ENCODE measurements at regions not wholly inside any gene's neighbourhood (a gene's known extent, or its start where the extent isn't known, plus 50 kb on each side); places are given as distances from the start of the nearest gene placed in this dataset.

- Histone ChIP-seq H3K36me3 (no peaks in the 10 kb centered on the region), H3K4me3 (no peak overlapping the region), H3K27me3 (no peaks in the 10 kb centered on the region), H3K27ac (no peak overlapping the region), H3K9me3 (no peaks in the 10 kb centered on the region), H3K4me1 (peaks cover 5% of the 10 kb centered on the region)
- intact Hi-C loops (cut with DNase I) = no loop called here
- TF ChIP-seq POLR2A (IDR thresholded peaks at IDR 0.05) = no peak
- TF ChIP-seq POLR2AphosphoS5 (IDR thresholded peaks at IDR 0.05; ENCODE audit: insufficient read depth in 1 of 2, low read depth in 1 of 2) = no peak
- TF ChIP-seq, protein P1, sequence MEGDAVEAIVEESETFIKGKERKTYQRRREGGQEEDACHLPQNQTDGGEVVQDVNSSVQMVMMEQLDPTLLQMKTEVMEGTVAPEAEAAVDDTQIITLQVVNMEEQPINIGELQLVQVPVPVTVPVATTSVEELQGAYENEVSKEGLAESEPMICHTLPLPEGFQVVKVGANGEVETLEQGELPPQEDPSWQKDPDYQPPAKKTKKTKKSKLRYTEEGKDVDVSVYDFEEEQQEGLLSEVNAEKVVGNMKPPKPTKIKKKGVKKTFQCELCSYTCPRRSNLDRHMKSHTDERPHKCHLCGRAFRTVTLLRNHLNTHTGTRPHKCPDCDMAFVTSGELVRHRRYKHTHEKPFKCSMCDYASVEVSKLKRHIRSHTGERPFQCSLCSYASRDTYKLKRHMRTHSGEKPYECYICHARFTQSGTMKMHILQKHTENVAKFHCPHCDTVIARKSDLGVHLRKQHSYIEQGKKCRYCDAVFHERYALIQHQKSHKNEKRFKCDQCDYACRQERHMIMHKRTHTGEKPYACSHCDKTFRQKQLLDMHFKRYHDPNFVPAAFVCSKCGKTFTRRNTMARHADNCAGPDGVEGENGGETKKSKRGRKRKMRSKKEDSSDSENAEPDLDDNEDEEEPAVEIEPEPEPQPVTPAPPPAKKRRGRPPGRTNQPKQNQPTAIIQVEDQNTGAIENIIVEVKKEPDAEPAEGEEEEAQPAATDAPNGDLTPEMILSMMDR (IDR thresholded peaks at IDR 0.05) = no peak
- DNase-seq (ENCODE audit: extremely low spot score in 2 of 2) = no peak
Measured at GRCh38 chr15:39100106-39100660, 480.7 kb upstream of the THBS1 start.

- Histone ChIP-seq H3K4me1 (no peaks in the 10 kb centered on the region), H3K4me3 (no peak overlapping the region), H3K27me3 (no peaks in the 10 kb centered on the region), H3K36me3 (no peaks in the 10 kb centered on the region), H3K27ac (no peak overlapping the region), H3K9me3 (no peaks in the 10 kb centered on the region)
- intact Hi-C loops (cut with DNase I) = no loop called here
- TF ChIP-seq, protein P1 (IDR thresholded peaks at IDR 0.05) = no peak
- TF ChIP-seq POLR2A (IDR thresholded peaks at IDR 0.05) = no peak
- no peak for TF ChIP-seq POLR2AphosphoS5 (IDR thresholded peaks at IDR 0.05; ENCODE audit: insufficient read depth in 1 of 2, low read depth in 1 of 2)
- no peak for DNase-seq (ENCODE audit: extremely low spot score in 2 of 2)
Measured at GRCh38 chr15:39102431-39102830, 478.4 kb upstream of the THBS1 start.

GRCh38 chr15:39106950-39107349, 473.9 kb upstream of the THBS1 start:
- no peaks in the 10 kb centered on the region for H3K9me3 ChIP-seq
- no peaks in the 10 kb centered on the region for H3K27me3 ChIP-seq
- TF ChIP-seq POLR2A (IDR thresholded peaks at IDR 0.05) (no peak), POLR2AphosphoS5 (IDR thresholded peaks at IDR 0.05; ENCODE audit: insufficient read depth in 1 of 2, low read depth in 1 of 2) (no peak)
- TF ChIP-seq, protein P1 (IDR thresholded peaks at IDR 0.05) = no peak
- H3K27ac ChIP-seq = no peak overlapping the region
- H3K36me3 ChIP-seq = no peaks in the 10 kb centered on the region
- intact Hi-C loops (cut with DNase I) = no loop called here
- H3K4me1 ChIP-seq = no peaks in the 10 kb centered on the region
- no peak for DNase-seq (ENCODE audit: extremely low spot score in 2 of 2)
- no peak overlapping the region for H3K4me3 ChIP-seq

DNA sequence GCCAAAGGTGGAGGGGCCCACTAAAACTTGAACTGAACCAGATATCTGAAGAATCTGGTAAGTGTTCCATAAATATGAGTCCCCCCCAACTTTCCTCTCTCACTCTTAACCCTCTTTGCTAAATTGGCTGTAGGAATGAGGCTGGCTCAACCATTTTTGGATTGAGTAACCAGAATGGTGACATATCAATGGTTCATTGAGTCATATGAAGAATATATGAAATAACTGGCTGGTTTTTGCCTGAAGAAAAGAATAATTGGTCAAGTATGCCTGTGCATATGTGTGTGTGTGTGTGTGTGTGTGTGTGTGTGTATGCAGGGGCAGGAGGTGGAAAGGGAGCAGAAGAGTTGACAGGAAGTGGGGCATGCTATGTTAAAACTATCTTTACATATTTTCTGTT, 472.9 kb upstream of the THBS1 start:
- no peaks in the 10 kb centered on the region for H3K4me1 ChIP-seq
- intact Hi-C loops (cut with DNase I) = no loop called here
- no peak overlapping the region for H3K27ac ChIP-seq
- no peak for TF ChIP-seq POLR2AphosphoS5 (IDR thresholded peaks at IDR 0.05; ENCODE audit: insufficient read depth in 1 of 2, low read depth in 1 of 2)
- TF ChIP-seq POLR2A (IDR thresholded peaks at IDR 0.05) = no peak
- TF ChIP-seq, protein P1 (IDR thresholded peaks at IDR 0.05) = no peak
- no peaks in the 10 kb centered on the region for H3K36me3 ChIP-seq
- no peaks in the 10 kb centered on the region for H3K9me3 ChIP-seq
- no peak overlapping the region for H3K4me3 ChIP-seq
- no peak for DNase-seq (ENCODE audit: extremely low spot score in 2 of 2)
- H3K27me3 ChIP-seq = no peaks in the 10 kb centered on the region

GRCh38 chr15:39110336-39110735, 470.5 kb upstream of the THBS1 start:
- no peak overlapping the region for H3K27ac ChIP-seq
- H3K9me3 ChIP-seq = no peaks in the 10 kb centered on the region
- intact Hi-C loops (cut with DNase I) = no loop called here
- no peaks in the 10 kb centered on the region for H3K4me1 ChIP-seq
- TF ChIP-seq POLR2A (IDR thresholded peaks at IDR 0.05) (no peak), POLR2AphosphoS5 (IDR thresholded peaks at IDR 0.05; ENCODE audit: insufficient read depth in 1 of 2, low read depth in 1 of 2) (no peak)
- TF ChIP-seq, protein P1 (IDR thresholded peaks at IDR 0.05) = no peak
- DNase-seq (ENCODE audit: extremely low spot score in 2 of 2) = no peak
- H3K27me3 ChIP-seq = no peaks in the 10 kb centered on the region
- no peak overlapping the region for H3K4me3 ChIP-seq
- H3K36me3 ChIP-seq = no peaks in the 10 kb centered on the region

Data from vagina (tissue), 2 donors.